HCT116 (cell line): ENCODE measurements at regions not wholly inside any gene's neighbourhood (a gene's known extent, or its start where the extent isn't known, plus 50 kb on each side); places are given as distances from the start of the nearest gene placed in this dataset.

Source experiments
- ATAC-seq: fragments of 200-7000 bp; cut with Tn5 transposase; 2 replicates; pipeline ENCODE4 v1.9.1; 2020; ENCODE audit warnings: mild to moderate bottlenecking, moderate library complexity
- BruUV-seq: library from RNA; stranded (reverse); fragments of 400-500 nt; replicated peaks from 2 replicates; lab custom pipeline; 2021; lab: Mats Ljungman, UMichigan
- CTCF ChIA-PET: fragments of 300-600 bp; sonication (Branson Sonifier 250); formaldehyde crosslinking; loops from one replicate; lab custom pipeline; 2021; ENCODE audit warnings: antibody characterized with exemption; lab: Charles Lee
- POLR2A ChIA-PET: fragments of 300-600, 350-600 bp; sonication (Branson Sonifier 250); formaldehyde crosslinking; loops from one replicate; lab custom pipeline; 2021; ENCODE audit warnings: antibody characterized with exemption; lab: Charles Lee
- RAD21 ChIA-PET, 2 experiments: fragments of 300-600 bp; sonication (Branson Sonifier 250); formaldehyde crosslinking; loops; one replicate each; lab custom pipeline; 2023; ENCODE audit warnings: low total read pairs in 2 of 2; ENCODE audit not compliant: uncharacterized antibody in 2 of 2, unreplicated experiment in 2 of 2, low non-redundant PET in 1 of 2; lab: Charles Lee
- DNase-seq: peaks from one replicate; pipeline ENCODE4 v3.0.0-alpha.2; 2010; ENCODE audit warnings: low read depth, low spot score
- H2AFZ ChIP-seq: fragments of 200-600 bp; shearing (Covaris generic), sonication (generic); 2 replicates; pipeline ENCODE4 v1.6.1; 2017; ENCODE audit warnings: low read depth, mixed run types, mixed read lengths, antibody characterized with exemption, low read length; ENCODE audit not compliant: poor library complexity, severe bottlenecking
- H3K27ac ChIP-seq: 2 replicates; pipeline ENCODE4 v1.5.1; 2012; ENCODE audit warnings: low read depth, low read length
- H3K27me3 ChIP-seq: fragments of 200-600 bp; sonication (generic); 2 replicates; pipeline ENCODE4 v1.6.1; 2016; ENCODE audit warnings: mixed run types, low read length, mixed read lengths; ENCODE audit not compliant: insufficient read depth
- H3K36me3 ChIP-seq, 2 experiments: fragments of 200-500 bp in 1 of 2; fragments of 200-600 bp in 1 of 2; sonication (Bioruptor generic) in 1 of 2; sonication (generic) in 1 of 2; 2 replicates each; pipeline versions ENCODE4 v1.5.1 to v1.6.1; 2014 to 2016; ENCODE audit warnings: low read length in 2 of 2, inconsistent platforms in 1 of 2, mixed read lengths in 1 of 2, mixed run types in 1 of 2; ENCODE audit not compliant: insufficient read depth in 2 of 2, control insufficient read depth in 1 of 2
- H3K4me1 ChIP-seq, 2 experiments: fragments of 200-600 bp in 1 of 2; sonication (generic) in 1 of 2; 2 replicates each; pipeline versions ENCODE4 v1.5.1 to v1.6.1; 2012 to 2017; ENCODE audit warnings: low read length in 2 of 2, inconsistent platforms in 1 of 2, mild to moderate bottlenecking in 1 of 2, mixed read lengths in 1 of 2, mixed run types in 1 of 2, moderate library complexity in 1 of 2; ENCODE audit not compliant: insufficient read depth in 2 of 2, control insufficient read depth in 1 of 2
- H3K4me2 ChIP-seq: fragments of 200-600 bp; sonication (generic); 2 replicates; pipeline ENCODE4 v1.6.1; 2017; ENCODE audit warnings: mixed run types, low read length, mixed read lengths
- H3K4me3 ChIP-seq, 2 experiments: fragments of 200-600 bp in 1 of 2; sonication (generic) in 1 of 2; replicated peaks in 1 of 2; 2 replicates each; pipeline ENCODE4 v1.5.1; 2011 to 2016; ENCODE audit warnings: low read length in 2 of 2, control low read depth in 1 of 2, low read depth in 1 of 2, mild to moderate bottlenecking in 1 of 2, mixed read lengths in 1 of 2, mixed run types in 1 of 2
- H3K79me2 ChIP-seq: fragments of 200-600 bp; sonication (generic); 2 replicates; pipeline ENCODE4 v1.6.1; 2017; ENCODE audit warnings: mild to moderate bottlenecking, mixed run types, low read length, moderate library complexity, mixed read lengths; ENCODE audit not compliant: insufficient read depth
- H3K9ac ChIP-seq: fragments of 200-600 bp; sonication (generic); 2 replicates; pipeline ENCODE4 v1.6.1; 2016; ENCODE audit warnings: low read length, mixed read lengths
- H3K9me2 ChIP-seq: fragments of 200-600 bp; sonication (generic), shearing (Covaris generic); 2 replicates; pipeline ENCODE4 v1.6.1; 2017; ENCODE audit warnings: mixed run types, mild to moderate bottlenecking, moderate library complexity; ENCODE audit not compliant: insufficient read depth
- H3K9me3 ChIP-seq, 2 experiments: fragments of 200-500 bp in 1 of 2; fragments of 200-600 bp in 1 of 2; sonication (Bioruptor generic) in 1 of 2; sonication (generic) in 1 of 2; 2 replicates each; pipeline ENCODE4 v1.6.1; 2014 to 2017; ENCODE audit warnings: low read length in 2 of 2, mixed read lengths in 2 of 2, inconsistent platforms in 1 of 2, low read depth in 1 of 2, mild to moderate bottlenecking in 1 of 2, mixed run types in 1 of 2, moderate library complexity in 1 of 2; ENCODE audit not compliant: control insufficient read depth in 1 of 2, insufficient read depth in 1 of 2
- H4K20me1 ChIP-seq: fragments of 200-600 bp; sonication (generic), shearing (Covaris generic); 2 replicates; pipeline ENCODE4 v1.6.1; 2017; ENCODE audit warnings: mixed run types, mild to moderate bottlenecking, moderate library complexity; ENCODE audit not compliant: insufficient read depth
- CBX3 ChIP-seq: IDR thresholded peaks from 2 replicates; pipeline ENCODE4 v1.6.1; 2012; ENCODE audit warnings: low read depth
- CEBPB ChIP-seq: IDR thresholded peaks from 2 replicates; pipeline ENCODE4 v1.6.1; 2012; ENCODE audit warnings: low read depth
- EZH2 ChIP-seq: fragments of 200-600 bp; sonication (generic); IDR thresholded peaks from 2 replicates; pipeline ENCODE4 v1.6.1; 2017; ENCODE audit warnings: antibody characterized with exemption, mixed run types
- MAX ChIP-seq: IDR thresholded peaks from 2 replicates; pipeline ENCODE4 v1.6.1; 2012
- POLR2A ChIP-seq: IDR thresholded peaks from 2 replicates; pipeline ENCODE4 v1.7.0; 2011; ENCODE audit warnings: borderline replicate concordance; ENCODE audit not compliant: insufficient read depth, insufficient read length; ENCODE audit errors: extremely low read depth
- POLR2AphosphoS5 ChIP-seq: IDR thresholded peaks from 2 replicates; pipeline ENCODE4 v1.6.1; 2011; ENCODE audit warnings: mild to moderate bottlenecking, low read depth, low read length, moderate library complexity
- SIN3A ChIP-seq: IDR thresholded peaks from 2 replicates; pipeline ENCODE4 v1.6.1; 2012; ENCODE audit warnings: low read depth
- SP1 ChIP-seq: IDR thresholded peaks from 2 replicates; pipeline ENCODE4 v1.6.1; 2012; ENCODE audit warnings: low read depth
- SRF ChIP-seq: IDR thresholded peaks from 2 replicates; pipeline ENCODE4 v1.6.1; 2012; ENCODE audit warnings: low read depth
- TCF7L2 ChIP-seq: IDR thresholded peaks from 2 replicates; pipeline ENCODE4 v1.7.0; 2011; ENCODE audit warnings: borderline replicate concordance, inconsistent platforms; ENCODE audit not compliant: insufficient read depth, insufficient read length; ENCODE audit errors: extremely low read depth
- ZFX ChIP-seq: fragments of 450-650 bp; IDR thresholded peaks from 2 replicates; pipeline ENCODE4 v1.6.1; 2017
- intact Hi-C: fragments of 100-400 bp; cut with micrococcal nuclease; formaldehyde crosslinking; loops from 2 replicates; pipeline ENCODE4 v1.10.0; 2022

GRCh38 chr3:34584971-34585370 is 786.5 kb downstream of the PDCD6IP start:
- no peak overlapping the region for H2AFZ ChIP-seq
- H3K9me2 ChIP-seq, result no peaks in the 10 kb centered on the region
- ChIA-PET POLR2A (no interaction called here), CTCF (no interaction called here), RAD21 (no interaction called here)
- TF ChIP-seq SP1 (no peak), POLR2AphosphoS5 (no peak), ZFX (no peak), TCF7L2 (no peak), MAX (no peak)
- H4K20me1 ChIP-seq, result no peaks in the 10 kb centered on the region
- no peak overlapping the region for H3K4me3 ChIP-seq
- ATAC-seq, result no peak
- no peak overlapping the region for H3K4me2 ChIP-seq
- no TSS peak for BruUV-seq
- intact Hi-C loops, result no loop called here
- no peaks in the 10 kb centered on the region for H3K36me3 ChIP-seq
- no peak overlapping the region for H3K9ac ChIP-seq
- H3K4me1 ChIP-seq, result no peaks in the 10 kb centered on the region
- H3K27me3 ChIP-seq, result no peaks in the 10 kb centered on the region
- H3K79me2 ChIP-seq, result no peaks in the 10 kb centered on the region
- no peak overlapping the region for H3K27ac ChIP-seq
- DNase-seq, result no peak
- peaks cover 0 to 11% of the 10 kb centered on the region in 2 experiments; a peak in 1 of 4 replicates for H3K9me3 ChIP-seq

- peaks cover 0 to 4% of the 10 kb centered on the region in 2 experiments; a peak in 2 of 4 replicates for H3K9me3 ChIP-seq
- H3K27me3 ChIP-seq, result no peaks in the 10 kb centered on the region
- H3K4me3 ChIP-seq, result no peak overlapping the region
- H2AFZ ChIP-seq, result no peak overlapping the region
- H3K9ac ChIP-seq, result no peak overlapping the region
- no peaks in the 10 kb centered on the region for H3K9me2 ChIP-seq
- ChIA-PET POLR2A (no interaction called here), CTCF (no interaction called here), RAD21 (no interaction called here)
- no peaks in the 10 kb centered on the region for H3K36me3 ChIP-seq
- H3K4me2 ChIP-seq, result no peak overlapping the region
- H3K79me2 ChIP-seq, result no peaks in the 10 kb centered on the region
- TF ChIP-seq SRF (no peak), POLR2A (no peak), EZH2 (no peak), SIN3A (no peak), CEBPB (no peak), ZFX (no peak), MAX (no peak), CBX3 (no peak)
- H3K27ac ChIP-seq, result no peak overlapping the region
- no peak for ATAC-seq
- DNase-seq, result no peak
- no peaks in the 10 kb centered on the region for H3K4me1 ChIP-seq
- BruUV-seq, result no TSS peak
- intact Hi-C loops, result no loop called here
- H4K20me1 ChIP-seq, result no peaks in the 10 kb centered on the region
Observed at GRCh38 chr3:34599595-34599994, 801.2 kb downstream of the PDCD6IP start.
